NCI-H146 treated with DMSO at 0.1 percent for 48 hours (cell line): ENCODE measurements at regions not wholly inside any gene's neighbourhood (a gene's known extent, or its start where the extent isn't known, plus 50 kb on each side); places are given as distances from the start of the nearest gene placed in this dataset.

Experiments used
- DNase-seq: peaks from one replicate; lab custom pipeline; 2025; ENCODE audit not compliant: unreplicated experiment; lab: John Stamatoyannopoulos, UW

DNA sequence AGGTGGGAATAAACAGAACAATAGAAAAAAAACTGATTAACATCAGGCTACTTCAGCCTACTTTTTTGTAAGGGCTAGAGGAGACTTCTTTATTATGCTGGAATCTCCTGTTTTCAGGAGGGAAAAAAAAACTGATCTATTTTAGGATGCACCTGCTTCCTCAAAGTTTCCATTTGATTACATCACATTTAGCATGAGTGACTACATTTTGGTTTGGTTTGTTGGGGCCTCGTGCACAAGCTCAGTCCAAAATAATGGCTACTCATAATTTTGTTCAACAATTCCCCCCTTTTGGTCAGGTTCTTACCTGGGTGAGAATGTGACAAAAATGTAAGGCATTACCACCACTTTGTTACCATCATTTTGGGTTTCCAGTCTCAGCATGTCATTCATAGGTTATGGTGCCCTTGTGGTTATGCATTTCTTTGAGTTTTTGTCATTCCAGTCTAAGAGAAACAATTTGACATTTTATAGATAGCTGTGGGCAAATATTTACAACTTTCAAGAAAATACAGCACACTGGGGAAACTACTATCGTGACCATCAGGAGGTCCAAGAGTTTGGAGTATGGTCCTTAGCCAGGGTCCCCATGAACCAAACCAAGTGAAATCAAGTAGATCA is 93.6 kb upstream of the ATP11B start:
- DNase-seq = no peak

DNA sequence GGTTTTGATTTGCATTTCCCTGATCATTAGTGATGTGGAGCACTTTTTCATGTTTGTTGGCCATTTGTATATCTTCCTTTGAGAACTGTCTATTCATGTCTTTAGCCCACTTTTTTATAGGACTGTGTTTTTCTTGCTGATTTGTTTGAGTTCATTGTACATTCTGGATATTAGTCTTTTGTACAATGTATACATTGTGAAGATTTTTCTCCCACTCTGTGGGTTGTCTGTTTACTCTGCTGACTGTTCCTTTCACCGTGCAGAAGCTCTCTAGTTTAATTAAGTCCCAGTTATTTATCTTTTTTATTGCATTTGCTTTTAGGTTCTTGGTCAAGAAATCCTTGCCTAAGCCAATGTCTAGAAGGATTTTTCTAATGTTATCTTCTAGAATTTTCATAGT is 91.1 kb upstream of the ATP11B start:
- DNase-seq = peak; percentile 84

DNA sequence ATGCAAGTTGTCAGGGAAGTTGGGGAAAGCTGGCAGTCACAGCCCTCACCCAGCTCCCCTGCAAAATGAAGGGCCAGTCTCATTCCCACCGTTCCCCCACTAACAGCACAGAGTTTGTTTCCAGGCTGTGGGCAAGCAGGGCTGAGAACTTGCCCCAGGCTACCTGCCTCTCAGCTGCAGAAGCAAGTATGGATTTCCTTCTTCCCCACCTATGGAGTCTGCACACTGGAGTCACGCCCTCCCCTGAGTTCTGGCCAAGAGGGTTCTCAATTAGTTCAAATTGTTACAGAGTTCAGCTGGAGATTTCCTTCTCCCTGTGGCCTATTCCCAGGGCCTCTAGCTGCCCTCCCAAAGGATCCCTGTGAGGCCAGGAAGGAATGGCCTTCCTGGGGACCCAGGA is 90.1 kb upstream of the ATP11B start:
- DNase-seq = peak; percentile 39

DNA sequence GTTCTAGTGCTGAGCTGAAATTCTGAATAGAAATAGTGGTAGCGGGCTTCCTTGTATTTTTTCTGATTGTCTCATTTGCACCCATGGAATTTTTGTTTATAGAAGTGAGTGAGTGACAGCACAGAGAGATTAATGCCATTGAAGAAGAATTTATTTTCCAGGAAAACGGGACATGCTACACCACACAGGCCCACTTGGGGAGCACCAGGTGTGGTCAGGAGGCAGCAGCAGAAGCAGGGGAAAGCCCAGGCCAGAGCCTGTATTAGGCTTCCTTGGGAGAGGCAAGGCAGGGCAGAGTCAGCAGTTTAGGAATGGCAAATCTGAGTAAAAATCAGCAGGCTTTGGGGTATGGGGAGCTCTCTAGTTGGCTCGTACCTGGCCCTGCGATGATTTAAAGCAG is 88.4 kb upstream of the ATP11B start:
- DNase-seq = no peak

DNA sequence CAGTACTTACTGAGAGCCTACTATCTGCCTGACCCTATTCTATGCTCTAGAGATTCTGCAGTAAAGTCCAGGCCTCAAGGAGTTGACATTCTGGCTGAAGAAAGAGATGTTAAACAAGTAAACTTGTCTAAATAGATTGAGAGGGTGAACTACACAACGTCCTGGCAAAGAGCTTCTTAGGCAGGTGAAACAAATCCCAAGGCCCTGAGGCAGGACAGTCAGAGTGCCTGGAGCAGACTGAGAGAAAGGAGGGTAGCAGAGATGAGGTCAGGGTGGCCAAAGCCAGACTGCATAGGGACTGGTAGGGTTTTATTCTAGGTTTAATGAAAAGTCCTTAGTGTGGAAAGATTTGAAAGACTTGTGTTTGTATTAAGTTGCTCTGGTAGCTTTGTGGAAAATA is 84.5 kb upstream of the ATP11B start:
- no peak for DNase-seq

DNA sequence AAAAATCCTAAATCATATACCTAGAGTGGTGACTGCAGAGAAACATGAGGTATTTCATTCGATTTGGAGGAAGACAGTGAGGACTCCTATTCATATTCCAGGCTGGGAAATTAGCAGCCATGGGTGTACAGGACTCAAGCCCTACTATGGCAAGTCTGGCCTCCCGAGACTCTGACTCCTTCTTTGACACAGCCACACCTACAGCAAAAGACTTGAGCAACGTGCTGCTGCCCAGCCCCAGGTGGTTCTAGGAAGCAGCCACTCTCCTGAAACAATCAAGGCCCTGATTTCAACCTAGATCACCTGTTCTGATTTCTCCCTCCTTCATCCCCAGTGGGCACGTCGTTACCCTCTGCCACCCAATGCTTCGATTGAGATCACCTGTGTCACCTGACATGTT is 84.0 kb upstream of the ATP11B start:
- no peak for DNase-seq

DNA sequence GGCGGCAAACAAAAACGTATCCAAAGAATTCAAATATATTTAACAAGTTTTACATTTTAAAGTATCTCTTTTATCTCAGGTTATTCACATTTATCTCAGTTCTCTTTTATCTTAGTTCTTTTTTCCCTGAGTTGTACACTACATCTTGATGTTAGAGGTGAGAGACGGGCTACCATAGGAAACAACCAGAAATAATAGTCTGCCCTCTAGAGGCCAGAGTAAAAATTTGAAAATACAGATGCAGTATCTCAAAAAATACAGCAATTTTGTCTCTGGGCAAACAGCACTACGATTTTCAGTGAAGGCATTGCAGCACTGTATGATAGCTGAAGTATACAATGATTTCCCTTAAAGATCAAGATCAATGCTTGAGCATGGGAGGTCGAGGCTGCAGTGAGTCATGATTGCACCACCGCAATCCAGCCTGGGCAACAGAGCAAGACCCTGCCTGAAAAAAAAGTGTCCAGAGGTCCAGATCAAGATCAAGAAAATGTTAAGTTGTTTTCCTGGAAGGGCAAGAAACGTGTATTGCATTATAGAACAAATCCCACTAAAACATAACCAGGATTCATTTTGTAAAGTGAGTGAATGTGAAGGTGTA is 82.6 kb upstream of the ATP11B start:
- peak; percentile 54 for DNase-seq

DNA sequence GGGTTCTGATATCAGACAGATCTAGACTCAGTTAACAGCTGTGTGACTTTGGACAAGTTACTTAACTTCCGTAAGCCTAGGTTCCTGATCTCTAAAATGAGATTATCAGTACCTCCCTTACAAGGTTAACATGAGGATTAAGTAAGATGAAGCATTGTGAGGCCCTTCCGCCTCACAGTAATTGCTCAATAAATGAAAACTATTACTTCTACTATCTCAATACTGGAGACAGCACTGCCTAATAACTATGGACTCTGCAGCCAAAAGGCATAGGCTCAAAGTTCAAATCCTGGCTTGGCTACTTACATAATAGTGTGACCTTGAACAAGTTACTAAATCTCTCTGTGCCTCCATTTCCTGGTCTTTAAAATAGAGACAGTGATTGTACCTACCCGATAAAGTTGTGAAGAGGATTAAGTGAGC is 82.0 kb upstream of the ATP11B start:
- no peak for DNase-seq

DNA sequence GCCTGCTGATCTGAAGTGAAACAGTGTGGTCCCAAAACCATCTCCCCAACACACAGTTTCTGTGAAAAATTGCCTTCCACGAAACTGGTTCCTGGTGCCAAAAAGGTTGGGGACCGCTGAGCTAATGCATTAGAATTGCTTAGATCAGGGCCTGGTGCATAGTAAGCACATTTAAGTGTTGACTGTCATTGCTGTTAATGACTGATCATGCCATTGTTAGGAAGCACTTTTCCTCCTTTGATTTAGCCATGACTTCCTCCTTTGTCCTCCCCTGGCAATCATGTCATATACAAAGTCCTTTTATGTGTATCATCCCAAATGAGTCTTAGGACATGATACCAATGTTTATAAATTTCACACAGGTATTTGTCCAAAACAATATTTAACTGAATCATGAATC is 81.5 kb upstream of the ATP11B start:
- DNase-seq = no peak

DNA sequence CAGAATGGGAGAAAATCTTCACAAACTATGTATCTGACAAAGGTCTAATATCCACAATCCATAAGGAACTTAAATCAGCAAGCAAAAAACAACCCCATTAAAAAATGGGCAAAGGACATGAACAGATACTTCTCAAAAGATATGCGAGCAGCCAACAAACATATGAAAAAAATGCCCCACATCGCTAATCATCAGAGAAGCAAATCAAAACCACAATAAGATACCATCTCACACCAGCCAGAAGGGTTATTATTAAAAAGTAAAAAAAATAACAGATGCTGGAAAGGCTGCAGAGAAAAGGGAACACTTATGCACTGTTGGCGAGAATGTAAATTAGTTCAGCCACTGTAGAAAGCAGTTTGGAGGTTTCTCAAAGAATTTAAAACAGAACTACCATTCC is 80.2 kb upstream of the ATP11B start:
- no peak for DNase-seq

DNA sequence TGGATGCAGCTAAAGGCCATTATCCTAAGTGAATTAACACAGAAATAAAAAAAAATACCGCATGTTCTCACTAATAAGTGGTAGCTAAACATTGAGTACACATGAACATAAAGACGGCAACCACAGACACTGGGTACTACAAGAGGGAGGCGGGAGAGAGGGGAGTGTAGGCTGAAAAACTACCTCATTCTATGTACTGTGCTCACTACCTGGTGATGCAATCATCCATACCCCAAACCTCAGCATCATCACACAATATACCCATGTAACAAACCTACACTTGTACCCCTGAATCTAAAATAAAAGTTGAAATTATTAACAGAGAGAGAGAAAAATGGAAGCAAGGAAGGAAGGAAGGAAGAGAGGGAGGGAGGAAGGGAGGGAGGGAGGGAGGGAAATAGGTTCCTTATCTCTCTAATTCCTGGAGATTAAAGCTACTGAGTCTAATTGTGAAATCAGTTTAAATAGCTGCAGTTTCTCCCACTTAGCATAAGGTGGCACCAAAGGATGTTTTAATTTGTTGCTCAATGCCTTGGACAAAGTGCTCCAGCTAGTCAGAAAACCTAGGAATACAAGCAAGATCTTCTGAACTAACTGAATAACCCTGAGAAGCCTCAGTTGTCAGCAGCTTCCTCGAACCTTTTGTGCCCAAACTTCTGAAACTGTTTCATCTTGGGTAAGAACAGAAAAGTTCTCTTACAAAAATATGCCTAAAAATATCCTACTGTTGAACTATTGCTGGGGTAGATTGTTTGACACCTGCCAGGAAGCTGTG is 79.4 kb upstream of the ATP11B start:
- DNase-seq = peak; percentile 77

DNA sequence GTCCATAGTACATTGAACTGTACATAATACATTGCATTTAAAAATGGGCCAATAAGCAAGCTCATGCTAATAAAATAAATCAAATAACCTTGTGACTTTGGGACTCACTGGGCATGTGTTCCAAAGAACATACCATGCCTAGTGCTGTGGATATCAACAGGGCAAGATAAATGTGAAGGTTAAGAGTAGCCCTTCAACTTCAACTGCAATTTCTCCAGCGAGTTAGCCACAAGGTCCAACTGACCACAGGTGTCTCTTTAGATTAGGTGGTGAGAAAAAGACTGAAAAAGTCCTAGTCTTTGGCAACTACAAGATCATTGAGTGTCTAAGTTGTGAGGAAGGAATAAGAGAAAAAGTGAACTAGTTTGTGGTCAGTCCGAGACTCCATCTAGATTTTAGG is 78.3 kb upstream of the ATP11B start:
- no peak for DNase-seq

DNA sequence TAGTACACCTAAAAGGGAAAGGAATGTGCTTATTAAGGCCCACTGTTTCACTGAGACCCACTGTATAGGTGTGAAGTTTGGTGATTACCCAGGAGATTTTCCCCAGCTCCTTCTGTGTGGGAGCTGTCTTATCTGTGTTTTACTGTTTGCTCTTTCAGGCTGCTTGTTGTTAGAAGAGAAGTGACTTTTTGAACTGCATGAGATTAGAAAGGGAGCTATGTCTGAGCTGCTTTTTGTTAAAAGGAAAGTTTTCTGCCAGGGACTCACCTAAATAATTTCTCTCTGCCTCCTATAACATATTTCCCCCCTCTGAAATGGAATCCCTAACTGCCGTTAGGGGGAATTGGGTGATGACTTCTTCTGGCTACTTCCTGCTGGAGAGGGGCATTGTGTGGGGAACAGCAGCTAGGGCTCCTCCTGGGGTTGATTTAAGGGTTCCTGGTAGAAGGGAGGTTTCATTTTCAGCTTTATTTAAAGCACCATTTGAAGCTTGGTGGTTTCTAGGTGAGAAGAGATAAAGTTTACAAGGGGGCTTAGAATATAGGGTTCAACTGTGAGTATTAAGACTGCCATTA is 77.1 kb upstream of the ATP11B start:
- DNase-seq = no peak

DNA sequence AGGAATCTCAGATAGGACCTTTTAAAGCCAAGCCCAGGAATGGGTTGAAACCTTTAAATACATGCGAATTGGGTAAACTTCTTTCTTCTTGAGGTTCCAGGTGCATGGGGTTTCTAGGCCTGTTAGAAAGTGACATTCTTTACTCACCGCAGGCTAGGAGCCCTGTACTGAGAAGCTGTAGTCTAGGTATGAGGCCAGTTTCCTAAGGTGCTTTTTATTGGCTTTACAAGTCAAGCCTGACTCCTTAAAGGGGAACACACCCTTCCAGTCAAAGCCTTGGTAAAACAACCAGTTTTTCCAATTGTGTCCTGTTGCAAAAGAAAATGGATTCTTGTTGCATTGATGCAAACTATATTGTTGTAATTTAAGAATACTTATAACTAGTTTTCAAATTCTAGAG is 76.1 kb upstream of the ATP11B start:
- no peak for DNase-seq

DNA sequence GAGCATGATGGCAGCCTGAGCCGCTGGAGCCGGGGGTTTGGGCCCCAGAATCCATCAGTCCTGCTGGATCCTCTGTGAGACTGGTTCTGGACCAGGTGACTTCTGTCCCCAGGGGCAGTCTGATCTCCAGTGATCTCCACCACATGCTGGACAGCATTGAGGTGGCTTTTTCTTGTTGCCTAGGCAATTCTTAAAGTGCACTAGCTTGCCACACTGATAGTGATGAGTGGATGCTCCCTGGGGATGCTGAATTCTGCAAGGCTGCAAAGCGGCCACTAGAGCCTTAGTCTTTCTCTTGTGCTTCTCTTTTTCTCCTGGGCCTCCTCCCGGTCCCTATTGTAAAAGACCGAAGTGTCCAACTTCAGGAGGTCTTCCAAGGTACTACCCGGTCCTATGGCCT is 70.4 kb upstream of the ATP11B start:
- no peak for DNase-seq

DNA sequence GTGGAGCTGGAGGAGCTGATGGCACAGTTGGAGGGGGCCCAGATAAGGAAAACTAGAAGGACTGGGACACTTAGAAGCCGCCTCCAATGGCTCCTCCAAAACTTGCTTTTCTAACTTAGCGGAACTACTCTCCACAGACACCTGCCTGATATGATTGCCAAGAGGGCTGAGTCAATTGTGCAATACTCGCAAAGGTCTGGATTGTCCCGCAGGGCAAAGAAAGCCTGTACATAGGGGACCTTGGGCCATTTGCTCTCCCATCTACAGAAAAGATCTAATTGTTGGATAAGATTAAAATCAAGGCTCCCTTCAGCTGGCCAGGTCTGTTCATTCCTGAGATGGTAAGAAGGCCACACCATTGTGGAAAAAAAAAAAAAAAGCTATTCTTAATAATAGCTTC is 69.7 kb upstream of the ATP11B start:
- no peak for DNase-seq

DNA sequence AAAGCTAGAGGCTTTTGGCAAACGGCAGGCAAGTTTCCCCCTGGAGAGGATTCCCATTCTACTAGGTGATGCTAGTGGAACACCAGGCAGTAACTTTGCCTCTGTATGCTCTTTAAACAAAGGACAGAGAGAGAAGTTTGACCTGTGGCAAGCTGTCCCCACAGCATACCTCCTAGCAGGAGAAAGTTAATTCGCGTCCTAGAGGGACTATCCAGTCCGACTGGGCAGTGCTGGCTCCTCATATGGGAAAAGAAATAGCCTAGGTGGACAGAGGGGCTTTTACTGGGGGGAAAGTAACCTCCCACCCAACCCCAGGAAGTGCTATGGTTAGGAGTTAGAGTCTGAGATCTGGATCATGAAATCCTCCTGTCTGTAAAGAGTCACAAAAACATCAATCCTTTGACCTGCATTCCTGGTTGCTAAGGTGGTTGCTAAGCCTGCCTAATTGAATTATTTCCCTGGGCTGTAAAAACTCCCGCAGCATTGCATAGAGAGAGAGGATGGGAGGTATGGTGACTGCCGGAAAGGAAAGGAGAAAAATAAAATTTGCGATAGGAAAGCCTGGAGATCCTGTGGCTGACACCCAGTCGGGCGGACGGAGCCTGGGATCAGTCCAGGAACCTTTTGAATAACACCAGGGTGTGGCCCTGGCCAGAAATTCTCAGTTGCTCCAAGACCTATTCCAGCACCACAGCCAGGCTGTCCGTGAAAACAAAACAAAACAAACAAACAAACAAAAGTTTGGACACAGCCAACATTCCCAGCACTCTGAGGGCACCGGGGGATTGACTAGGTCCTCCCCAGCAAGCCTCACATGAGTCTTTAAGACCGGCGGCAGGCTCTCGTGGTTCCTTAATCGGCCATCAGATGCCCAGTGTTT is 67.7 kb upstream of the ATP11B start:
- DNase-seq = no peak

DNA sequence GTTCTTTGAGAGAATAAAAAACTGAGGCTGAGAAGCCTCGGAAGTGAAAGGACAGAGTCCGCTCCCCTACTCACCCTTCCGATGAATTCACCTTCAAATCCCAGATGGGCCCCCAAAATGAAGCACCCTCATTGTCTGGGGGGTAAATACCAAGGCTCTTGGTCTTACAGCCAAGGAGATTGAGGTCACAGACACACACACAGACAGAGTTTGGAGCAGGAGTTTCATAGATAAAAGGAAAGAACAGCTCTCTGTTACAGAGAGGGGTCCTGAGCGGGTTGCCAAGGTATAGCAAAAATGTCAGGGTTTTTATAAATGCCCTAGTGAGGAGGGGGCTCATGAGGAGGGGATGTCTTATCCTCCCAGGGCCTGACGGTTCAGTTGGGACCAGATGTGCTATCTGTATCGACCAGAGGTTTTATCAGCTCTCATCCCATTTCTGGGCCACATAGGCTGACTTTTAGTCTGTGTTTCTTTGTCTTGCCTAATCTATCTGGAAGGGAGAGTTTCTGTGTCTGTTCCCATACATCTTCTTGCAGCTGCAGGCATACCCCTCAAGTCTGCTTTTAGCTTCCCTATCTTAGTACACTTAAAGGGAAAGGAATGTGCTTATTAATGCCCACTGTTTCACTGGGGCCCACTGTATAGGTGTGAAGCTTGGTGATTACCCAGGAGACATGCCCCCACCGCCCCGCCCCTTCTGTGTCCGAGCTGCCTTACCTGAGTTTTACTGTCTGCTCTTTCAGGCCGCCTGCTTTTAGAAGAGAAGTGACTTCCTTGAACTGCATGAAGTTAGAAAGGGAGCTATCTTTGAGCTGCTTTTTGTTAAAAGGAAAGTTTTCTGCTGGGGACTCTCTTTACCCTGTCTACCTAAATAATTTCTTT is 66.8 kb upstream of the ATP11B start:
- no peak for DNase-seq

DNA sequence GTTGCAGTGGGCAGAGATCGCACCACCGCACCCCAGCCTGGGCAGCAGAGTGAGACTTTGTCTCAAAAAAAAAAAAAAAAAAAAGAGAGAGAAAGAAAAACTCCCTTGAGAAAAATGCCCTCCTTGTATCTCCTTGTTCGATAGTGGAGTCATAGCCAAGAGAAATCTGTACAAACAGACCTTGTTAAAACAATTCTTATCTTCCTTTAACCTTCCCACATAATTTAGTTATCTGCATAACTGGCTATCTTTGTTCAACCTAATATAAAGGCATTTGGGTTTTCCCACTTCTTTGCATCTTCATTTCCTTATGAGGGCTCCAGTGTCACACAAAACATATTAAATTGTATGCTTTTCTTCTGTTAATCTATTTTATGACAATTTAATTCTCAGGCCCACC is 65.1 kb upstream of the ATP11B start:
- DNase-seq = no peak
